Liver (tissue), 8 donors: ENCODE measurements at regions not wholly inside any gene's neighbourhood (a gene's known extent, or its start where the extent isn't known, plus 50 kb on each side); places are given as distances from the start of the nearest gene placed in this dataset.

Experiments
- DNase-seq: peaks from one replicate; pipeline ENCODE4 v3.0.0-alpha.2; 2017; ENCODE audit warnings: low spot score
- H3K27ac ChIP-seq, 2 donors: one replicate each; pipeline ENCODE4 v1.7.0; 2013; ENCODE audit warnings: inconsistent platforms in 2 of 2, low read length in 2 of 2, control low read depth in 1 of 2, low read depth in 1 of 2, mild to moderate bottlenecking in 1 of 2
- H3K27me3 ChIP-seq, 4 donors: one replicate each; pipeline versions ENCODE4 v1.6.1 to v1.7.0; 2013; ENCODE audit warnings: low read length in 3 of 4, inconsistent platforms in 1 of 4, mild to moderate bottlenecking in 1 of 4, moderate library complexity in 1 of 4; ENCODE audit not compliant: control insufficient read depth in 4 of 4, insufficient read depth in 4 of 4
- H3K36me3 ChIP-seq, 4 donors: one replicate each; pipeline versions ENCODE4 v1.6.1 to v1.7.0; 2013; ENCODE audit warnings: low read length in 3 of 4, mild to moderate bottlenecking in 3 of 4, low read depth in 1 of 4, moderate library complexity in 1 of 4; ENCODE audit not compliant: control insufficient read depth in 4 of 4, insufficient read depth in 3 of 4
- H3K4me1 ChIP-seq, 4 donors: one replicate each; pipeline versions ENCODE4 v1.6.1 to v1.7.0; 2013; ENCODE audit warnings: low read length in 3 of 4, mild to moderate bottlenecking in 3 of 4, moderate library complexity in 1 of 4; ENCODE audit not compliant: control insufficient read depth in 4 of 4, insufficient read depth in 4 of 4
- H3K4me3 ChIP-seq, 3 donors: one replicate each; pipeline versions ENCODE4 v1.6.1 to v1.7.0; 2013; ENCODE audit warnings: low read length in 3 of 3, control low read depth in 1 of 3, low read depth in 1 of 3, mild to moderate bottlenecking in 1 of 3
- H3K9ac ChIP-seq, 2 donors: one replicate each; pipeline ENCODE4 v1.7.0; 2013; ENCODE audit warnings: low read length in 2 of 2, mild to moderate bottlenecking in 2 of 2, moderate library complexity in 2 of 2, control low read depth in 1 of 2, low read depth in 1 of 2
- H3K9me3 ChIP-seq, 4 donors: one replicate each; pipeline versions ENCODE4 v1.6.1 to v1.7.0; 2013; ENCODE audit warnings: low read length in 3 of 4; ENCODE audit not compliant: control insufficient read depth in 4 of 4
- ATF3 ChIP-seq: IDR thresholded peaks from 2 replicates; pipeline ENCODE4 v1.6.1; 2016; ENCODE audit warnings: antibody characterized with exemption
- CTCF ChIP-seq: fragments of 150-350 bp; IDR thresholded peaks from 2 replicates; pipeline ENCODE4 v1.5.1; 2017; ENCODE audit warnings: improper control_type of control experiment, low read depth, low read length; ENCODE audit not compliant: missing input control
- EGR1 ChIP-seq, 2 donors: IDR thresholded peaks; 2 replicates each; pipeline ENCODE4 v1.6.1; 2016 to 2018; ENCODE audit warnings: antibody characterized with exemption in 2 of 2, low read depth in 2 of 2
- FOXA1 ChIP-seq: IDR thresholded peaks from 2 replicates; pipeline ENCODE4 v1.6.1; 2016; ENCODE audit warnings: antibody characterized with exemption
- FOXA2 ChIP-seq: IDR thresholded peaks from 2 replicates; pipeline ENCODE4 v1.6.1; 2016; ENCODE audit warnings: antibody characterized with exemption
- GABPA ChIP-seq, 2 donors: IDR thresholded peaks in 1 of 2; conservative IDR thresholded peaks in 1 of 2; 2 replicates each; pipeline ENCODE4 v1.6.1; 2016; ENCODE audit warnings: antibody characterized with exemption in 2 of 2, mild to moderate bottlenecking in 1 of 2, moderate library complexity in 1 of 2
- HNF4A ChIP-seq, 2 donors: conservative IDR thresholded peaks; 2 replicates each; pipeline ENCODE4 v1.6.1; 2016; ENCODE audit warnings: antibody characterized with exemption in 2 of 2, mild to moderate bottlenecking in 2 of 2
- HNF4G ChIP-seq: IDR thresholded peaks from 2 replicates; pipeline ENCODE4 v1.6.1; 2016; ENCODE audit warnings: antibody characterized with exemption
- JUND ChIP-seq, 2 donors: IDR thresholded peaks; 2 replicates each; pipeline ENCODE4 v1.6.1; 2016; ENCODE audit warnings: antibody characterized with exemption in 2 of 2
- MAX ChIP-seq: IDR thresholded peaks from 2 replicates; pipeline ENCODE4 v1.6.1; 2016; ENCODE audit warnings: antibody characterized with exemption
- NR2F2 ChIP-seq: IDR thresholded peaks from 2 replicates; pipeline ENCODE4 v1.6.1; 2016; ENCODE audit warnings: antibody characterized with exemption
- RAD21 ChIP-seq, 2 donors: IDR thresholded peaks; 2 replicates each; pipeline ENCODE4 v1.6.1; 2016; ENCODE audit warnings: antibody characterized with exemption in 2 of 2, mild to moderate bottlenecking in 2 of 2
- REST ChIP-seq: IDR thresholded peaks from 2 replicates; pipeline ENCODE4 v1.6.1; 2016; ENCODE audit warnings: antibody characterized with exemption, mild to moderate bottlenecking
- RXRA ChIP-seq, 2 donors: IDR thresholded peaks; 2 replicates each; pipeline ENCODE4 v1.6.1; 2017 to 2018; ENCODE audit warnings: antibody characterized with exemption in 2 of 2, mild to moderate bottlenecking in 1 of 2
- SP1 ChIP-seq: IDR thresholded peaks from 2 replicates; pipeline ENCODE4 v1.6.1; 2018; ENCODE audit warnings: antibody characterized with exemption, mild to moderate bottlenecking
- TAF1 ChIP-seq: conservative IDR thresholded peaks from 2 replicates; pipeline ENCODE4 v1.6.1; 2016; ENCODE audit warnings: antibody characterized with exemption, mild to moderate bottlenecking
- YY1 ChIP-seq: IDR thresholded peaks from 2 replicates; pipeline ENCODE4 v1.6.1; 2016; ENCODE audit warnings: antibody characterized with exemption, mild to moderate bottlenecking
- ZBTB33 ChIP-seq: IDR thresholded peaks from 2 replicates; pipeline ENCODE4 v1.6.1; 2016; ENCODE audit warnings: antibody characterized with exemption
- WGBS: extraction: QIAGEN DNeasy Blood & Tissue Kit; methylation state at CpG from one replicate; pipeline ENCODE4 v1.1.7; 2013; 5-methylcytosine and 5-hydroxymethylcytosine counted together
- donor health status: healthy.
- donor health status: healthy.
- donor health status: healthy.
- donor health status: healthy.
- donor health status: healthy.

- H3K27ac ChIP-seq, result no peak overlapping the region
- WGBS, result 84% methylated on average over 5 of the region's 5 CpGs
Observed at GRCh38 chr20:19930426-19930825, 86.7 kb upstream of the NAA20 start.

More at GRCh38 chr20:19930426-19930825, 86.7 kb upstream of the NAA20 start:
- Histone ChIP-seq H3K4me1 (peaks cover 0 to 4% (median 2%) of the 10 kb centered on the region in 4 donors), H3K36me3 (no peaks in the 10 kb centered on the region), H3K9ac (no peak overlapping the region), H3K4me3 (no peak overlapping the region), H3K9me3 (no peaks in the 10 kb centered on the region), H3K27me3 (no peaks in the 10 kb centered on the region)
- TF ChIP-seq FOXA2, result no peak
- TF ChIP-seq HNF4G, result no peak
- no peak for TF ChIP-seq REST
- no peak for TF ChIP-seq RXRA (IDR thresholded peaks at IDR 0.05)
- no peak for TF ChIP-seq EGR1 (IDR thresholded peaks at IDR 0.05; ENCODE audit: low read depth in 2 of 2)
- no peak for TF ChIP-seq FOXA1
- no peak for TF ChIP-seq HNF4A (conservative IDR thresholded peaks at IDR 0.05)
- no peak for TF ChIP-seq GABPA (IDR thresholded peaks at IDR 0.05 in 1 of 2, conservative IDR thresholded peaks at IDR 0.05 in 1 of 2)
- no peak for TF ChIP-seq TAF1
- TF ChIP-seq YY1, result no peak
- no peak for TF ChIP-seq NR2F2
- no peak for TF ChIP-seq RAD21 (IDR thresholded peaks at IDR 0.05)
- no peak for TF ChIP-seq CTCF
- TF ChIP-seq SP1, result no peak
- no peak for TF ChIP-seq ATF3
- no peak for TF ChIP-seq JUND (IDR thresholded peaks at IDR 0.05)
- TF ChIP-seq ZBTB33, result no peak
- no peak for TF ChIP-seq MAX
- no peak for DNase-seq
